ENCODE measurements at regions not wholly inside any gene's neighbourhood (a gene's known extent, or its start where the extent isn't known, plus 50 kb on each side); places are given as distances from the start of the nearest gene placed in this dataset.

GRCh38 chr4:11496351-11496829 lies 67.7 kb upstream of the HS3ST1 start:
- DNase-seq = no peak

- no peak for DNase-seq
These were observed 67.1 kb upstream of the HS3ST1 start for GRCh38 chr4:11495818-11496217.

- DNase-seq = no peak
These were observed 66.6 kb upstream of the HS3ST1 start for GRCh38 chr4:11495291-11495690.

GRCh38 chr4:11494232-11494631 lies 65.5 kb upstream of the HS3ST1 start:
- DNase-seq = no peak

- DNase-seq = no peak
These were observed 60.9 kb upstream of the HS3ST1 start for GRCh38 chr4:11489453-11490083.

- no peak for DNase-seq
These were observed 60.2 kb upstream of the HS3ST1 start for GRCh38 chr4:11488657-11489452.

GRCh38 chr4:11487868-11488544 lies 59.3 kb upstream of the HS3ST1 start:
- DNase-seq = no peak

- DNase-seq = no peak
These were observed 58.4 kb upstream of the HS3ST1 start for GRCh38 chr4:11487139-11487538.

GRCh38 chr4:11485926-11486325 lies 57.2 kb upstream of the HS3ST1 start:
- no peak for DNase-seq

- DNase-seq = no peak
These were observed 55.8 kb upstream of the HS3ST1 start for GRCh38 chr4:11484531-11484930.

GRCh38 chr4:11483046-11483445 lies 54.4 kb upstream of the HS3ST1 start:
- DNase-seq = no peak

GRCh38 chr4:11480683-11481082 lies 52.0 kb upstream of the HS3ST1 start:
- no peak for DNase-seq

All from NCI-H345 (cell line).